Heart left ventricle (tissue), 13 donors: ENCODE measurements at regions not wholly inside any gene's neighbourhood (a gene's known extent, or its start where the extent isn't known, plus 50 kb on each side); places are given as distances from the start of the nearest gene placed in this dataset.

Source experiments
- POLR2A ChIP-seq, 2 donors: fragments of 450-650 bp; IDR thresholded peaks; one replicate each; pipeline ENCODE4 v1.6.1; 2017; ENCODE audit warnings: antibody characterized with exemption in 2 of 2, mild to moderate bottlenecking in 2 of 2, moderate library complexity in 2 of 2
- TF ChIP-seq, protein P1 (sequence below), 12 donors: fragments of 200-600 bp; sonication (generic) in 4 of 12; IDR thresholded peaks; one replicate each; pipeline versions ENCODE4 v1.5.0 to v1.8.0; 2018 to 2022; ENCODE audit warnings: antibody characterized with exemption in 12 of 12, mild to moderate bottlenecking in 5 of 12
- donor health status: ischemic (EF 13 %, LVEDD 7.1; RV severe dilation, severe dysfunction).
- donor health status: DM: no; HTN: yes; CAD: no.
- donor health status: DM: no; HTN: no; CAD: no.
- donor health status: ischemic (EF 25% LVEDD 6.9; RV normal size, moderate dysfunction).
- donor health status: ischemic (EF 25% LVEDD 5.7; RV mildly dilated, moderate dysfunction).
- donor health status: ischemic (EF 35%, LVEDD 5.7; RV mildly dilated, moderate dysfunction).
- donor health status: nonischemic (EF 11% LVEDD 7.7; RV severe dilation, severe dysfunction).
- donor health status: DM: yes; HTN: yes; CAD: no.
- donor health status: PGD.
- donor health status: ischemic (EF 29% LVEDD 5.4; RV normal size, mild dysfunction).
- donor health status: nonischemic (EF 23%, LVEDD 6.1; RV moderate dilation, normal function).

DNA sequence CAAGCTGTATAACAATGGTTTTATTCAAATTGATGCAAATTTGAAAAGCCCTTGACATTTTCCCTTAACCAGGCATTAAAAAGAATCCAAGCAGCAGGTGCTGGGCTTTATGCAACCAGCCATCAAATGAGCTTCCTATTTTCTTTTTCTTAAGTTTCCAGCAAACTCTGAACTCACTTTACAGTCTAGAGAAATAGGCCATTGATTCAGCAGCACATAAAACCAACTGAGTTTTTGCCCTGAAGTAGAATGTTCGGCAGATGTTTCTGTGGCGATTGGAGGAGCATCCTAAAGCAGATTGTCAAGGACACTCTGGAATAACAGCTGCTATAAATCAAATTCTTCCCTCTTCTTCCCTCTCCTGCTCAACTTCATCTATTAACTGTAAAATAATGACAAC lies 582.8 kb upstream of the CPEB2 start:
- TF ChIP-seq, protein P1, sequence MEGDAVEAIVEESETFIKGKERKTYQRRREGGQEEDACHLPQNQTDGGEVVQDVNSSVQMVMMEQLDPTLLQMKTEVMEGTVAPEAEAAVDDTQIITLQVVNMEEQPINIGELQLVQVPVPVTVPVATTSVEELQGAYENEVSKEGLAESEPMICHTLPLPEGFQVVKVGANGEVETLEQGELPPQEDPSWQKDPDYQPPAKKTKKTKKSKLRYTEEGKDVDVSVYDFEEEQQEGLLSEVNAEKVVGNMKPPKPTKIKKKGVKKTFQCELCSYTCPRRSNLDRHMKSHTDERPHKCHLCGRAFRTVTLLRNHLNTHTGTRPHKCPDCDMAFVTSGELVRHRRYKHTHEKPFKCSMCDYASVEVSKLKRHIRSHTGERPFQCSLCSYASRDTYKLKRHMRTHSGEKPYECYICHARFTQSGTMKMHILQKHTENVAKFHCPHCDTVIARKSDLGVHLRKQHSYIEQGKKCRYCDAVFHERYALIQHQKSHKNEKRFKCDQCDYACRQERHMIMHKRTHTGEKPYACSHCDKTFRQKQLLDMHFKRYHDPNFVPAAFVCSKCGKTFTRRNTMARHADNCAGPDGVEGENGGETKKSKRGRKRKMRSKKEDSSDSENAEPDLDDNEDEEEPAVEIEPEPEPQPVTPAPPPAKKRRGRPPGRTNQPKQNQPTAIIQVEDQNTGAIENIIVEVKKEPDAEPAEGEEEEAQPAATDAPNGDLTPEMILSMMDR (IDR thresholded peaks at IDR 0.05): no peak
- no peak for TF ChIP-seq POLR2A (IDR thresholded peaks at IDR 0.05)
